ENCODE measurements at regions not wholly inside any gene's neighbourhood (a gene's known extent, or its start where the extent isn't known, plus 50 kb on each side); places are given as distances from the start of the nearest gene placed in this dataset.

- DNase-seq (no peak), ATAC-seq (no peak)
- H3K27ac ChIP-seq, result no peak overlapping the region
- intact Hi-C loops (cut with DNase I), result no loop called here
- no peaks in the 10 kb centered on the region for H3K4me1 ChIP-seq
- TF ChIP-seq, protein P1, sequence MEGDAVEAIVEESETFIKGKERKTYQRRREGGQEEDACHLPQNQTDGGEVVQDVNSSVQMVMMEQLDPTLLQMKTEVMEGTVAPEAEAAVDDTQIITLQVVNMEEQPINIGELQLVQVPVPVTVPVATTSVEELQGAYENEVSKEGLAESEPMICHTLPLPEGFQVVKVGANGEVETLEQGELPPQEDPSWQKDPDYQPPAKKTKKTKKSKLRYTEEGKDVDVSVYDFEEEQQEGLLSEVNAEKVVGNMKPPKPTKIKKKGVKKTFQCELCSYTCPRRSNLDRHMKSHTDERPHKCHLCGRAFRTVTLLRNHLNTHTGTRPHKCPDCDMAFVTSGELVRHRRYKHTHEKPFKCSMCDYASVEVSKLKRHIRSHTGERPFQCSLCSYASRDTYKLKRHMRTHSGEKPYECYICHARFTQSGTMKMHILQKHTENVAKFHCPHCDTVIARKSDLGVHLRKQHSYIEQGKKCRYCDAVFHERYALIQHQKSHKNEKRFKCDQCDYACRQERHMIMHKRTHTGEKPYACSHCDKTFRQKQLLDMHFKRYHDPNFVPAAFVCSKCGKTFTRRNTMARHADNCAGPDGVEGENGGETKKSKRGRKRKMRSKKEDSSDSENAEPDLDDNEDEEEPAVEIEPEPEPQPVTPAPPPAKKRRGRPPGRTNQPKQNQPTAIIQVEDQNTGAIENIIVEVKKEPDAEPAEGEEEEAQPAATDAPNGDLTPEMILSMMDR (IDR thresholded peaks at IDR 0.05), result no peak
- no peaks in the 10 kb centered on the region for H3K27me3 ChIP-seq (ENCODE audit: low read depth)
- no peaks in the 10 kb centered on the region for H3K9me3 ChIP-seq
- no peak overlapping the region for H3K4me3 ChIP-seq
- H3K36me3 ChIP-seq, result no peaks in the 10 kb centered on the region
Measured at GRCh38 chr18:8477615-8478014, 131.6 kb upstream of the RAB12 start.

DNA sequence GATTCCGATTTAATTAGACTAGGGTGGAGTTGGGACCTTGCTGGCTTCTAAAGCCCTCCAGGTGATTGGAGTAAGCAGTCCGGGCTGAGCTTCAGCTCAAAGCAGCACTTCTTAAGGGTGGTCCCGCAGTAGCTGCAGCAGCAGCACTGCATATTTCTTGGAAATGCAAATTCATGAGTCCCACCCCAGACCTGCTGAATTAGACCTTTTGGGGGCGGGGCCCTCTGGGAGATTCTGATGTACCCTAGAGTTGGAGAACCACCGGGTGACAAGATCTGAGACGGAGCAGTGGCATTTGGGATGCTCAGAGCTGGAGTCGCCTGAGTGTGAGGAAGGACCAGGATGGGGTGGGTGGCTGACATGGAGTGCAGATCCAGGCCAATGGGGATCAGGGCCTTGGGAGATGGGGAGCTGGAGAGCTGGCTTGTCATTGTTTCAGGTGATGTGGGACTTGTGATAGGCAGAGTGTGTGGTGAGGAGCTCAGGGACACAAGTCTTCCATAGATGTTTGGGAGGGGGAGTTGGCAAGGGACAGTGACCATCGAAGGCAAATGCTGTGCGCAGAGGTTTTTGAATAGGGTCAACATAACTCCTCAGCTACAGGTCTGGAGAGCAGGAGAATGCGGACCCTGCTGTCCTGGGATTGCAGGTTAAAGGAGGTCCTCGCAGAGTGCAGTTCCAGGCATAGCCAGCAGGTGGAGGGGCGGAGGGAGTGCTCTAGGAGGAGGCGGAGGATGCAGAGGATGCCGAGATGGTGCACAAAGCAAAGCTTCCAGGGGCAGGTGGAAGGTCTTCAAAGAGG, 130.9 kb upstream of the RAB12 start:
- Histone ChIP-seq H3K4me1 (no peaks in the 10 kb centered on the region), H3K9me3 (no peaks in the 10 kb centered on the region), H3K27ac (no peak overlapping the region), H3K36me3 (no peaks in the 10 kb centered on the region), H3K4me3 (no peak overlapping the region), H3K27me3 (ENCODE audit: low read depth) (no peaks in the 10 kb centered on the region)
- TF ChIP-seq, protein P1 (IDR thresholded peaks at IDR 0.05), result peak; percentile 78
- DNase-seq (peak; percentile 54), ATAC-seq (peak; percentile 82)
- intact Hi-C loops (cut with DNase I), result no loop called here

DNA sequence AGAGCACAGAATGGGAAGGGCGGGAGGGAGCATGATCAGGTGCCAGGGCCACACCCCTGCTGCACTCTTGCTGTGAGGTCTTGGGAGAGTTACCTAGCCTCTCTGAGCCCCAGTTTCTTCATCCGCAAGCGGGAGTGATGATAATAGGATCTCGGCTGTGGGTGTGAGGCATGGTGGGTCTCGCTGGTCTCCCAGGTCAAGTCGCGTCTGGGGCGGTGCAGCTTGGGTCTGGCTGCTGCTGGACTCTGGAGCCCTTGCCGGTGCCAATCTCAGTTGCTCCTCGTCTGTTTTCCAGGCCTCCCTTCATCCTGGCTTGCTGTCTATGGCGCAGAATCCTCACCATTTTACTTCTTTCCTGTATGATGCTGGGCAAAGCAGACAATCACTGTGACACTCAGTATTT, 130.3 kb upstream of the RAB12 start:
- no peak overlapping the region for H3K4me3 ChIP-seq
- H3K4me1 ChIP-seq, result no peaks in the 10 kb centered on the region
- H3K27me3 ChIP-seq (ENCODE audit: low read depth), result no peaks in the 10 kb centered on the region
- DNase-seq, result no peak
- no peaks in the 10 kb centered on the region for H3K36me3 ChIP-seq
- no peaks in the 10 kb centered on the region for H3K9me3 ChIP-seq
- TF ChIP-seq, protein P1 (IDR thresholded peaks at IDR 0.05), result no peak
- intact Hi-C loops (cut with DNase I), result no loop called here
- no peak for ATAC-seq
- H3K27ac ChIP-seq, result no peak overlapping the region

GRCh38 chr18:8479789-8480188, 129.4 kb upstream of the RAB12 start:
- H3K4me1 ChIP-seq, result no peaks in the 10 kb centered on the region
- H3K9me3 ChIP-seq, result no peaks in the 10 kb centered on the region
- no peaks in the 10 kb centered on the region for H3K36me3 ChIP-seq
- H3K27me3 ChIP-seq (ENCODE audit: low read depth), result no peaks in the 10 kb centered on the region
- TF ChIP-seq, protein P1 (IDR thresholded peaks at IDR 0.05), result no peak
- intact Hi-C loops (cut with DNase I), result no loop called here
- no peak overlapping the region for H3K4me3 ChIP-seq
- no peak overlapping the region for H3K27ac ChIP-seq
- ATAC-seq (no peak), DNase-seq (no peak)

DNA sequence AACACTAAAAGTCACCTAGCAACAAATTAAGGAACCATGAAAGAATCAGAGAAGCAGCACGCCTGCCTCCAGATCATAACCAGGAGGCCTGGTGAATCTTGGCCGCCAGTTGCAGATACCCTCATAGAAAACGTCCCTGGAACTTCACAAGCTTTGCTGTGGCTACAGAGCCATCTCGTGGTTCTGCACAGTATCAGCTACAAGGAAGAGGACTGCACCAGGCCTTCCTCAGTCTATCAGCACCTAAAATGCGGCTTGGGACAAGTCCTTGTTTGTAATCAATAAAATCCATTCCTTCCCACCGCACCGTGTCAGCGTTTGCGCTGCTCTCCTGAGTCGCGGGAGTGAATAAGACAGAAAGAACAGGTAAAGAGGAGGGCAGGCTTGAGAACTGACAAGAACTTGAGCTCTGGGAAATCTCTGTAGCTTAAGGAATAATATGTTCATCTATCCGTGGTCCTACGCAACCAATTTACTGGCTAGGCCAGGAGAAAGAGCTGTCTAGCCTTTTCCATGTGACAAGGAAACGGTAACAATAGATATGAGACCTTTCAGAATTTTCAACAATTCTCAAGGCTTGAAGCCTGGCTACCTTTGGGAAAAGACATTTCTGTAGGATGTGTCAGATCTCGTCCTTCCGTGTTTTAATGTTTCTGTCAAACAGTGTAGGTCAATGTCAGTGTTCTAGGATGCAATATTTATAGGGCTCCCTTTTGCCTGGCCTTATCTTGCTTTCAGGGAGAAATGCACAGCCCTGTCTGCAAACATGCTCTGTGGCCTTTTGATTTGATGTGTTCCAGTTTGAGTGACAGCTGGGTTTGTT, 128.5 kb upstream of the RAB12 start:
- no peaks in the 10 kb centered on the region for H3K4me1 ChIP-seq
- no peak overlapping the region for H3K4me3 ChIP-seq
- TF ChIP-seq, protein P1 (IDR thresholded peaks at IDR 0.05), result peak; percentile 50
- ATAC-seq, result peak; percentile 37 to 70
- H3K9me3 ChIP-seq, result no peaks in the 10 kb centered on the region
- DNase-seq, result no peak
- H3K36me3 ChIP-seq, result no peaks in the 10 kb centered on the region
- intact Hi-C loops (cut with DNase I), result no loop called here
- H3K27ac ChIP-seq, result no peak overlapping the region
- no peaks in the 10 kb centered on the region for H3K27me3 ChIP-seq (ENCODE audit: low read depth)

All from lower lobe of right lung (tissue), 2 donors.